HepG2 (cell line): ENCODE measurements at regions not wholly inside any gene's neighbourhood (a gene's known extent, or its start where the extent isn't known, plus 50 kb on each side); places are given as distances from the start of the nearest gene placed in this dataset.

Source experiments
- ERF ChIP-seq: IDR thresholded peaks from 2 replicates; pipeline ENCODE4 v1.6.1; 2018; ENCODE audit warnings: missing biosample characterization, missing genetic modification reagents
- HDAC6 ChIP-seq: fragments of 200-600 bp; sonication (generic); IDR thresholded peaks from 2 replicates; pipeline ENCODE4 v1.7.0; 2017; ENCODE audit warnings: mild to moderate bottlenecking, antibody characterized with exemption, low read length, low read depth
- HNF4G ChIP-seq, 2 experiments: sonication (generic) in 1 of 2; formaldehyde crosslinking in 1 of 2; IDR thresholded peaks; 2 replicates each; pipeline versions ENCODE4 v1.4.0 to v1.6.1; 2011 to 2020; ENCODE audit warnings: borderline replicate concordance in 2 of 2, low read depth in 2 of 2, mild to moderate bottlenecking in 2 of 2, low read length in 1 of 2, missing genetic modification reagents in 1 of 2, moderate library complexity in 1 of 2
- IKZF1 ChIP-seq: fragments of 450-650 bp; IDR thresholded peaks from 2 replicates; pipeline ENCODE4 v1.7.1; 2016
- MBD4 ChIP-seq: IDR thresholded peaks from 2 replicates; pipeline ENCODE4 v1.6.1; 2012; ENCODE audit warnings: low read length, inconsistent platforms, borderline replicate concordance
- MYNN ChIP-seq: sonication (generic); formaldehyde crosslinking; IDR thresholded peaks from 2 replicates; pipeline ENCODE4 v1.4.0; 2020; ENCODE audit warnings: mild to moderate bottlenecking, low read depth, missing genetic modification reagents
- NR0B2 ChIP-seq: sonication (generic); formaldehyde crosslinking; IDR thresholded peaks from 2 replicates; pipeline ENCODE4 v1.4.0; 2020; ENCODE audit warnings: mild to moderate bottlenecking, missing genetic modification reagents
- NR2F6 ChIP-seq, 2 experiments: IDR thresholded peaks; 2 replicates each; pipeline ENCODE4 v1.6.1; 2016; ENCODE audit warnings: antibody characterized with exemption in 1 of 2, mild to moderate bottlenecking in 1 of 2
- SAFB2 ChIP-seq: sonication (generic); formaldehyde crosslinking; IDR thresholded peaks from 2 replicates; pipeline ENCODE4 v1.5.1; 2020; ENCODE audit warnings: missing genetic modification reagents, low read depth, mild to moderate bottlenecking, borderline replicate concordance
- SIX4 ChIP-seq: sonication (generic); formaldehyde crosslinking; IDR thresholded peaks from 2 replicates; pipeline ENCODE4 v1.4.0; 2020; ENCODE audit warnings: missing genetic modification reagents
- TBX3 ChIP-seq: fragments of 450-650 bp; IDR thresholded peaks from 2 replicates; pipeline ENCODE4 v1.6.1; 2017; ENCODE audit warnings: antibody characterized with exemption, mild to moderate bottlenecking, inconsistent platforms, borderline replicate concordance
- ZBTB4 ChIP-seq: sonication (generic); formaldehyde crosslinking; IDR thresholded peaks from 2 replicates; pipeline ENCODE4 v1.4.0; 2020; ENCODE audit warnings: missing genetic modification reagents, mild to moderate bottlenecking, borderline replicate concordance
- ZMYM3 ChIP-seq: sonication (generic); formaldehyde crosslinking; IDR thresholded peaks from 2 replicates; pipeline ENCODE4 v1.5.1; 2020; ENCODE audit warnings: mild to moderate bottlenecking, missing genetic modification reagents
- ZNF652 ChIP-seq: IDR thresholded peaks from 2 replicates; pipeline ENCODE4 v1.6.1; 2016; ENCODE audit warnings: low read depth, borderline replicate concordance
- ZNF839 ChIP-seq: sonication (generic); formaldehyde crosslinking; IDR thresholded peaks from 2 replicates; pipeline ENCODE4 v1.4.0; 2020; ENCODE audit warnings: missing genetic modification reagents, mild to moderate bottlenecking, borderline replicate concordance
- ZSCAN25 ChIP-seq: sonication (generic); formaldehyde crosslinking; IDR thresholded peaks from 2 replicates; pipeline ENCODE4 v1.8.0; 2022; ENCODE audit warnings: mild to moderate bottlenecking, missing genetic modification reagents
- ZXDC ChIP-seq: sonication (generic); formaldehyde crosslinking; IDR thresholded peaks from 2 replicates; pipeline ENCODE4 v1.5.0; 2020; ENCODE audit warnings: mild to moderate bottlenecking, missing genetic modification reagents

GRCh38 chr1:59078866-59079265, 218.0 kb upstream of the FGGY start (continued):
- TF ChIP-seq IKZF1 (no peak), ZNF839 (CRISPR knock-in tag) (no peak), ERF (no peak), MBD4 (no peak), TBX3 (no peak), HNF4G (IDR thresholded peaks at IDR 0.05; ENCODE audit: borderline replicate concordance, low read depth, low read length) (peak; percentile 26; the same call in 1 of the 2 replicates), HNF4G (CRISPR knock-in tag; IDR thresholded peaks at IDR 0.05; ENCODE audit: borderline replicate concordance, low read depth) (no peak), ZXDC (CRISPR knock-in tag) (no peak), NR2F6 (IDR thresholded peaks at IDR 0.05) (no peak), NR2F6 (CRISPR knock-in tag; IDR thresholded peaks at IDR 0.05) (0 out of 2 replicates have a peak, but pooled peaks have one; percentile 32), HDAC6 (no peak), SIX4 (no peak), MYNN (CRISPR knock-in tag) (no peak), NR0B2 (CRISPR knock-in tag) (no peak), ZMYM3 (CRISPR knock-in tag) (no peak), ZBTB4 (CRISPR knock-in tag) (no peak), ZSCAN25 (no peak), SAFB2 (CRISPR knock-in tag) (no peak), ZNF652 (CRISPR knock-in tag) (peak; percentile 80)
